Stomach (tissue), 8 donors: ENCODE measurements at regions not wholly inside any gene's neighbourhood (a gene's known extent, or its start where the extent isn't known, plus 50 kb on each side); places are given as distances from the start of the nearest gene placed in this dataset.

Source experiments
- DNase-seq, 2 donors: peaks; one replicate each; pipeline versions ENCODE4 v3.0.0 to v3.0.0-alpha.2; 2013 to 2019
- H3K27ac ChIP-seq, 5 donors: fragments of 200-600 bp in 4 of 5; sonication (generic) in 4 of 5; one replicate each; pipeline ENCODE4 v1.5.1; 2013 to 2019; ENCODE audit warnings: mild to moderate bottlenecking in 1 of 5, moderate library complexity in 1 of 5
- H3K27me3 ChIP-seq, 3 donors: fragments of 200-600 bp; sonication (generic); one replicate each; pipeline ENCODE4 v1.5.1; 2017 to 2019; ENCODE audit warnings: mixed run types in 1 of 3
- H3K36me3 ChIP-seq, 4 donors: fragments of 200-600 bp; sonication (generic); 1 replicate in 3 of 4; 2 replicates in 1 of 4; pipeline ENCODE4 v1.5.1; 2016 to 2019
- H3K4me1 ChIP-seq, 4 donors: fragments of 200-600 bp; sonication (generic); one replicate each; pipeline ENCODE4 v1.5.1; 2016 to 2019
- H3K4me3 ChIP-seq, 4 donors: fragments of 200-600 bp; sonication (generic) in 3 of 4; one replicate each; pipeline ENCODE4 v1.5.1; 2016 to 2019; ENCODE audit warnings: mild to moderate bottlenecking in 1 of 4
- H3K9me3 ChIP-seq, 4 donors: fragments of 200-600 bp; sonication (generic); one replicate each; pipeline ENCODE4 v1.5.1; 2016 to 2019
- EP300 ChIP-seq: sonication (generic); formaldehyde crosslinking; IDR thresholded peaks from one replicate; pipeline ENCODE4 v1.6.1; 2017; ENCODE audit warnings: antibody characterized with exemption
- POLR2A ChIP-seq, 4 donors: fragments of 450-650 bp; IDR thresholded peaks; one replicate each; pipeline ENCODE4 v1.6.1; 2016; ENCODE audit warnings: antibody characterized with exemption in 4 of 4, control low read depth in 2 of 4, mild to moderate bottlenecking in 1 of 4, moderate library complexity in 1 of 4
- POLR2AphosphoS5 ChIP-seq, 3 donors: sonication (generic); formaldehyde crosslinking; IDR thresholded peaks; one replicate each; pipeline ENCODE4 v1.6.1; 2016; ENCODE audit warnings: antibody characterized with exemption in 3 of 3
- WGBS, 5 donors: extraction: QIAGEN DNeasy Blood & Tissue Kit in 3 of 5; methylation state at CpG; one replicate each; pipeline versions ENCODE4 v1.1.5 to v1.1.7; 2013 to 2018; 5-methylcytosine and 5-hydroxymethylcytosine counted together
- intact Hi-C: fragments of 100-400 bp; cut with DNase I; formaldehyde crosslinking; loops from one replicate; pipeline ENCODE4 v1.15.1; 2023; ENCODE audit warnings: low total_unique reads
- TF ChIP-seq, protein P1 (sequence below), 7 experiments: fragments of 450-650 bp in 4 of 7; fragments of 200-600 bp in 3 of 7; sonication (generic) in 3 of 7; IDR thresholded peaks; one replicate each; pipeline ENCODE4 v1.5.1; 2016 to 2019; ENCODE audit warnings: antibody characterized with exemption in 7 of 7, control low read depth in 2 of 7, mild to moderate bottlenecking in 1 of 7
- donor health status: healthy with polysubstance abuse.
- donor health status: Bipolar disorder and iron deficiency.
- donor health status: healthy.

DNA sequence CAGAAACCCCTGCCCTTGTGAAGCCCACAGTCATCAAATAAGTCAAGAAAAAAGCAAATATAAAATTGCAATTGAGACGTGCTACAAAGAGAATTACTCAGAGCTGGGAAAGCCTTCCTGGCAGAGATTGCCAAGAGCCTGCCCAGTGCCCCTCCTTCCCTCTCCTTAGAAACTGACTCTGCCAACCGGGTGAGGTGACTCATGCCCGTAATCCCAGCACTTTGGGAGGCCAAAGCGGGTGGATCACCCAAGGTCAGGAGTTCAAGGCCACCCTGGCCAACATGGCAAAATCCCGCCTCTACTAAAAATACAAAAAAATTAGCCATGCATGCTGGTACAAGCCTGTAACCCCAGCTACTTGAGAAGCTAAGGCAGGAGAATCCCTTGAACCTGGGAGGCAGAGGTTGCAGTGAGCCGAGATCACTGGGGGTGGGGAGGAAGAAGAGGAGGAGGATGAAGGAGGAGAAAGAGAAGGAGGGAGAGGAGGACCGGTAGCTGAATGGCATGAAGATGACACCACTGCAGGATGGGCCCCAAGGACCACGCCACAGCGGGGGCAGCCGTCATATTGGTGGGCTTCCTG lies 76.1 kb upstream of the RTL6 start:
- no peaks in the 10 kb centered on the region for H3K36me3 ChIP-seq
- no peak overlapping the region for H3K27ac ChIP-seq
- WGBS, 5 donors, result 39 to 52% (median 44%) methylated on average over 10 of the region's 10 CpGs
- TF ChIP-seq POLR2AphosphoS5 (IDR thresholded peaks at IDR 0.05), result peak in 1 of 3 donors; percentile 53
- no peak for TF ChIP-seq EP300
- no peak overlapping the region for H3K4me3 ChIP-seq
- H3K4me1 ChIP-seq, result peaks cover 0 to 13% (median 4%) of the 10 kb centered on the region in 4 donors
- DNase-seq, result peak; percentile 41 to 62
- intact Hi-C loops, result no loop called here
- peaks cover 0 to 5% (median 0%) of the 10 kb centered on the region in 4 donors for H3K9me3 ChIP-seq
- H3K27me3 ChIP-seq, result peaks cover 0 to 48% (median 0%) of the 10 kb centered on the region in 3 donors

DNA sequence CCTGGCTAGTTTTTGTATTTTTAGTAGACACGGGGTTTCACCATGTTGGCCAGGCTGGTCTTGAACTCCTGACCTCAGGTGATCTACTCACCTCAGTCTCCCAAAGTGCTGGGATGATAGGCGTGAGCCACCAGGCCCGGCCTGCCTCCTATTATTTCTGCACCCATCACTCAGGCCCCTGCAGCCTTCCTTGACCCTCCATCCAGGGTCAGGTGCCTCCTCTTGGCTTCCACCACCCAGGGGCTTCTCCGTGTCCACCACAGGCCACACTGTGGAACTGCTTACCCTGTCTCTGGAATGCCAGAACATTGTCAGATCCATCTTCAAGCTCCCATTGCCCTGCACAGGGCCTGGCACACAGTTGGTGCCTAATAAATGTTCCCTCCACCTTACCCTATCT lies 75.4 kb upstream of the RTL6 start:
- no peak for TF ChIP-seq POLR2AphosphoS5 (IDR thresholded peaks at IDR 0.05)
- TF ChIP-seq POLR2A (IDR thresholded peaks at IDR 0.05), result no peak
- TF ChIP-seq, protein P1, sequence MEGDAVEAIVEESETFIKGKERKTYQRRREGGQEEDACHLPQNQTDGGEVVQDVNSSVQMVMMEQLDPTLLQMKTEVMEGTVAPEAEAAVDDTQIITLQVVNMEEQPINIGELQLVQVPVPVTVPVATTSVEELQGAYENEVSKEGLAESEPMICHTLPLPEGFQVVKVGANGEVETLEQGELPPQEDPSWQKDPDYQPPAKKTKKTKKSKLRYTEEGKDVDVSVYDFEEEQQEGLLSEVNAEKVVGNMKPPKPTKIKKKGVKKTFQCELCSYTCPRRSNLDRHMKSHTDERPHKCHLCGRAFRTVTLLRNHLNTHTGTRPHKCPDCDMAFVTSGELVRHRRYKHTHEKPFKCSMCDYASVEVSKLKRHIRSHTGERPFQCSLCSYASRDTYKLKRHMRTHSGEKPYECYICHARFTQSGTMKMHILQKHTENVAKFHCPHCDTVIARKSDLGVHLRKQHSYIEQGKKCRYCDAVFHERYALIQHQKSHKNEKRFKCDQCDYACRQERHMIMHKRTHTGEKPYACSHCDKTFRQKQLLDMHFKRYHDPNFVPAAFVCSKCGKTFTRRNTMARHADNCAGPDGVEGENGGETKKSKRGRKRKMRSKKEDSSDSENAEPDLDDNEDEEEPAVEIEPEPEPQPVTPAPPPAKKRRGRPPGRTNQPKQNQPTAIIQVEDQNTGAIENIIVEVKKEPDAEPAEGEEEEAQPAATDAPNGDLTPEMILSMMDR (IDR thresholded peaks at IDR 0.05), result no peak
- TF ChIP-seq EP300, result no peak
- Histone ChIP-seq H3K36me3 (no peaks in the 10 kb centered on the region), H3K9me3 (peaks cover 0 to 5% (median 0%) of the 10 kb centered on the region in 4 donors), H3K27me3 (peaks cover 0 to 44% (median 0%) of the 10 kb centered on the region in 3 donors), H3K27ac (no peak overlapping the region), H3K4me3 (no peak overlapping the region), H3K4me1 (peaks cover 0 to 13% (median 4%) of the 10 kb centered on the region in 4 donors)
- DNase-seq, result peak in 1 of 2 donors; percentile 11
- WGBS, 5 donors, result 85 to 94% (median 90%) methylated on average over 4 of the region's 4 CpGs
- intact Hi-C loops, result no loop called here

DNA sequence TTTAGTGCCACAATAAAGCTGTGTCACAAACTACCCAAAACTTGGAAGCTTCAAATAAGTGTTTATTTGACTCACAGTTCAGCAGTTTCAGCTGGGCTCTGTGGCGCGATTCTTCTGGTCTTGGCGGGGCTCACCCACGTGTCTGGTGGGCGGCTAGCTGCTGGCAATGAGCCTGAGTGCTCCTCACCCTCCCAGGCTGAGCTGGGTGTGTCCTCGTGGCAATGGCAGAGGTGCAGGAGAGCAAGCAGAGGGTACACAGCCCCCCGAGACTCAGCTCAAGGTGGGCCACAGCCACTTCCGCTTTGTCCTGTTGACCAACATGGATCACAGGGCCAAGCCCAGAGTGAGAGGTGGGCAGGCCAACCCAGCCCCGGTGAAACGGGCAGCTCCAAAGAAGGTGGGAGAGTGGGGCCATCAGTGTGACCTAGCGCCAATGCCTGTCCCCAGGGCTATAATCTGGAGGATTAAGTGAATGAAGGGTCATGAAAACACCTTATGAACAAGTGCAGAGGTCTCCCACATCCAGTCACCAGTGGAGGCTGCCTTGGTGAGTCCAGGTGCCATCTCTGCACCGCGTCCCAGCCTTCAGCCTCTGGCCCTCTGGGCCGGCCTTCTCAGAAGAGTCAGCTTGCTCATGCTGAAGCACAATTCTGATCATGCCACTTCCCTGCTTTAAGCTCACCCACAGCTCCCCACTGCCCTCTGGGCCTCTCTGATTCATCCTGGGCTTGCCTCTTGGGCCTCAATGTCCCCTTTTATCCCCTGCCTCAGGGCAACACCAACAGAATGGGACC lies 74.6 kb upstream of the RTL6 start:
- Histone ChIP-seq H3K4me3 (no peak overlapping the region), H3K9me3 (peaks cover 0 to 5% (median 0%) of the 10 kb centered on the region in 4 donors), H3K4me1 (peaks cover 0 to 13% (median 4%) of the 10 kb centered on the region in 4 donors), H3K36me3 (no peaks in the 10 kb centered on the region), H3K27ac (no peak overlapping the region), H3K27me3 (peaks cover 0 to 37% (median 0%) of the 10 kb centered on the region in 3 donors)
- WGBS, 5 donors, result 68 to 73% (median 71%) methylated on average over 7 to 14 of the region's 14 CpGs
- peak in 1 of 2 donors; percentile 20 for DNase-seq
- TF ChIP-seq POLR2AphosphoS5 (IDR thresholded peaks at IDR 0.05), result no peak
- TF ChIP-seq, protein P1 (IDR thresholded peaks at IDR 0.05), result no peak
- TF ChIP-seq POLR2A (IDR thresholded peaks at IDR 0.05), result no peak
- TF ChIP-seq EP300, result no peak
- intact Hi-C loops, result no loop called here

DNA sequence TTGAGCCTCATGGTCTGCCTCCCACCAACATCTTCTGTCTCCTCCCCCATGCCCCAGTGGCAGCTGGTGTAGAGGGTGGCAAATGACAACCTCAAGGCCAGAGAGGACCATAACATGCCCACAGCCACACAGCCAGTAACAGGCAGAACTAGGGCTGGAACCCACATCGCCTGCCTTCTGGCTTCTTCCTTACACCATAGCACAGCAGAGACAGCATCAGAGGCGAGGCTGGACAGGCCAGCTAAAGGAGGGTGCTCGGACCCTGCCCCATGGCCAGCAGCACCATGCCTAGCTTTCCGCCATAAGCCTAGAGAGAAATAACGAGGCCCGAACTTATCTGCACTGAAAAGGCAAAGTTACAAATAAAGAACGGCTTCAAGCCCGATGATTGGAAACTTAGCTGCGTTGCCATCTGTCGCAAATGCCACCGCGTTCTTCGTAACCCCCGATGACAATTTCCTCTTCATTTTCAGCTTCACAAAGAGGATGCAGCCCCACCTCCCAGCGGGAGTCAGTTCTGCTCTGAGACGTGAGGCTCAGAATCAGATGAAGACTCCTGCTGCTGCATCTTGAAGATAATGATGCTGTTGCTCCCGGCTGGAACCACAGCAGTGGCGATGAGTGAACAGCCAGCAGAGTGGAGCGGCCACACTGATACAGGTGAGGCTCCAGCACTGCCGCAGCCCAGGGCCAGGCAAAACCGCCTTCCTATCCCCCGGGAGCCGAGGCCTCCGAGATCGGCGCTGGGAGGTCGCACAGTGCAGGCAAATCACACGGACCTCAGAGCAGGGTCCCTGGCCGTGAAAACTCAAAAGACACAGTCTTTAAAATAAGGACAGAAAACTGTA lies 73.8 kb upstream of the RTL6 start:
- intact Hi-C loops, result no loop called here
- Histone ChIP-seq H3K27me3 (peaks cover 0 to 30% (median 0%) of the 10 kb centered on the region in 3 donors), H3K4me1 (peaks cover 0 to 13% (median 4%) of the 10 kb centered on the region in 4 donors), H3K4me3 (no peak overlapping the region), H3K36me3 (no peaks in the 10 kb centered on the region), H3K27ac (no peak overlapping the region), H3K9me3 (peaks cover 0 to 5% (median 0%) of the 10 kb centered on the region in 4 donors)
- DNase-seq, result peak in 1 of 2 donors; percentile 22
- WGBS, 5 donors, result 78 to 85% (median 82%) methylated on average over 28 to 29 of the region's 29 CpGs
- TF ChIP-seq, protein P1 (IDR thresholded peaks at IDR 0.05), result no peak
- TF ChIP-seq POLR2A (IDR thresholded peaks at IDR 0.05) (no peak), EP300 (no peak), POLR2AphosphoS5 (IDR thresholded peaks at IDR 0.05) (no peak)
